GM18499 (cell line): ENCODE measurements at regions not wholly inside any gene's neighbourhood (a gene's known extent, or its start where the extent isn't known, plus 50 kb on each side); places are given as distances from the start of the nearest gene placed in this dataset.

ENCODE experiments used
- ATAC-seq: cut with Tn5 transposase; IDR thresholded peaks from one replicate; pipeline ENCODE4 v1.9.1; 2021; ENCODE audit warnings: moderate number of reproducible peaks; ENCODE audit not compliant: insufficient read depth, unreplicated experiment

DNA sequence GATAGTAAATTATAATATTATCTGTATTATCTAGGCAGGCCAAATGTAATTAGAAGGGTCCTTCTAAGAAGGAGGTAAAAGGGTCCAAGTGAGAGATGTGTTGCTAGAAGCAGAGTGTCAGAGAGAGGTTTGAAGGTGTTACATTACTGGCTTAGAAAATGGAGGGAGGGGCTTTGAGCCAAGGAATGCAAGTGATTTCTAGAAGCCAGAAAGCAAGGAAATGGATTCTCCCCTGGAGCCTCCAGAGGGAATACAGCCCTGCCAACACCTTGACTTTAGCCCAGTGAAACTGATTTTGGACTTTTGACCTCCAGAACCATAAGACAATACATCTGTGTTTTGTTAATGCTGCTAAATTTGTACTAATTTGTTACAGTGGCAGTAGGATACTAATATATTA is 97.9 kb upstream of the IL6 start:
- ATAC-seq: no peak

GRCh38 chr7:22628112-22628511 is 98.9 kb upstream of the IL6 start:
- no peak for ATAC-seq

GRCh38 chr7:22627136-22627535 is 99.9 kb upstream of the IL6 start:
- no peak for ATAC-seq

GRCh38 chr7:22625251-22625650 is 101.7 kb upstream of the IL6 start:
- ATAC-seq: no peak

DNA sequence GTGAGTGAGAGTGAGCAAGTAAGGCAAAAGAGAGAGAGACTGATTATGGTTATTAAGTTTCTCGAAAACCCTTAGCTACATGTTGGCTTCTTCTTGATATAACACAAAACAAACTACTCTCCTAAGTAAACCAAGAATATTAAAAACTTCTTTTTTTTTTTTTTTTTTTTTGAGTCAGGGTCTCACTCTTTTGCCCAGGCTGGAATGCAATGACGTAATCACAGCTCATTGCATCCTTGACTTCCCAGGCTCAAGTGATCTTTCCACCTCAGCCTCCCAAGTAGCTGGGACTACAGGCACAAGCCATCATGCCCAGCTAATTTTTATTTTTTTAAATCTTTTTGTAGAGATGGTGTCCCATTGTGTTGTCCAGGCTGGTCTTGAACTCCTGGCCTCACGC is 102.2 kb upstream of the IL6 start:
- no peak for ATAC-seq

- no peak for ATAC-seq
Observed at GRCh38 chr7:22622116-22622785, 104.7 kb upstream of the IL6 start.

DNA sequence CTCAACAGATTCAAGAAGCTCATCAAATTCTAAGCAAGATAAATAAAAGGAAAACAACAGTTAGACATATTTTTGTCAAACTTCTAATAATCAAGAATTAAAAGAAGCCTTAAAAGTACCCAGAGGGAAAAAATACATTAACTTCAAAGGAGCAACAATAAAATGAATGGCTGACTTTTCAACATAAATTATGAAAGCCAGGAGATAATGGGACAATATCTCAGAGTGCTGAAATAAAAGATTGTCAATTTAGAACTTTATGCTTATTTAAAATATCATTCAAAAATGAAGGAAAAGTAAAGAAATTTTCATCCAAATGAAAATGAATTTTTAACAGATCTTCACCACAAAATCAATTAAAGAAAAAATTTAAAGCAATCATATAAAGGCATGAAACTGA is 108.5 kb upstream of the IL6 start:
- ATAC-seq: no peak

GRCh38 chr7:22617166-22617565 is 109.8 kb upstream of the IL6 start:
- ATAC-seq: no peak

- no peak for ATAC-seq
Observed at GRCh38 chr7:22613496-22613895, 113.5 kb upstream of the IL6 start.

GRCh38 chr7:22612776-22613175 is 112.8 kb upstream of the STEAP1B start:
- no peak for ATAC-seq

DNA sequence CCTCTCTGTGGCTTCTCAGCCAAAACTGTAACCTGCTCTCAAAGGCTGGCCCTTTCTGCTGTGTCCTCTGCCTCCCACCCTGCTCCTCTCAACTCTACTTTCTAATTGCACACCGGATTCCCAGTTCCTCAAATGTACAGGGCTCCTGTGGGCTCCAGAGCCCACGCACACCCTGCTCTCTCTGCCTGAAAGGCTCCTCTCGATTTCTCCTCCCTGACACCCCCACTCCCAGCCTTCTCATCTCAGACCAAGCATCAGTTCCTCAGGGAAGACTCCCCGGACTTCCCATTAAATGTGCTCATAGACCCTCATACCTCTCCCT is 111.7 kb upstream of the STEAP1B start:
- no peak for ATAC-seq

GRCh38 chr7:22610951-22611757 is 111.2 kb upstream of the STEAP1B start:
- no peak for ATAC-seq

GRCh38 chr7:22610263-22610662 is 110.3 kb upstream of the STEAP1B start:
- no peak for ATAC-seq

DNA sequence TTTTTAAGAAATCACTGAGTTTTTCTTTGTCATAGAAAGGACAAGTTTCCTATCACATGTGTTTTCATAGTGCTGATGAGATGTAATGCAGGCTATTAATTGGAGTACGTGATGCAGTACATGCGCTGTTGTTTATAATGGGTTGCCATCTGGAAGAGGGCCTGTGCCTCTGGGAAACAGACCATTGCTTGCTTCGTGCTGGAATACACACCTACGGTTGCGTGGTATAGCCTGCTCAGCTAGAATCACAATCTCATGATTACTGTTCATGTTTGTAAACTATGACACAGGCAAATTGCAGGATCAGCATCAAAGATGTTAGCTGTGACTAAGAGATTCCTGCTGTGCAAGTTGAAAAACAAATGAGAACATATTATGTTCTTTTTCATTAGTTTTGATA is 107.2 kb upstream of the STEAP1B start:
- no peak for ATAC-seq

GRCh38 chr7:22604246-22604645 is 104.3 kb upstream of the STEAP1B start:
- no peak for ATAC-seq

GRCh38 chr7:22601812-22602565 is 102.0 kb upstream of the STEAP1B start:
- no peak for ATAC-seq

- ATAC-seq: no peak
Observed at GRCh38 chr7:22601408-22601807, 101.4 kb upstream of the STEAP1B start.

DNA sequence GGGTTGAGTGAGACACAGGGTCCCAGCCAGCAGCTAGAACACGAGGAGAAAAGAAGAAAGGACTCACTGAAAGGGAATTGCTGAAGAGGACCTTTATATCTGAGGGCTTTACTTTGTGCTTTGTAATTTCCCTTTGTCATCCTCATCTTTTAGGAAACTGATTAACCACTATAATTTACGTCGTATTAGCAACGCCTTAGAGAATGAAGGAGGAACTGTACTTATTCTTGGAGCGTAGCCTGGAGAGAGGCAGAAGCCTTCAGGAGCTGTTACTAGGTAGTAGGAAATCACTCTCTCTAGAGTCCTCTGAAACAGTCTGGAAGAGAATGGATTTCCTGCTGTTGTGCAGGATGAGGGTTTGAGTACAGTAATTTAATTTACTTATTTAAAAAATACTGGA is 101.0 kb upstream of the STEAP1B start:
- ATAC-seq: no peak

DNA sequence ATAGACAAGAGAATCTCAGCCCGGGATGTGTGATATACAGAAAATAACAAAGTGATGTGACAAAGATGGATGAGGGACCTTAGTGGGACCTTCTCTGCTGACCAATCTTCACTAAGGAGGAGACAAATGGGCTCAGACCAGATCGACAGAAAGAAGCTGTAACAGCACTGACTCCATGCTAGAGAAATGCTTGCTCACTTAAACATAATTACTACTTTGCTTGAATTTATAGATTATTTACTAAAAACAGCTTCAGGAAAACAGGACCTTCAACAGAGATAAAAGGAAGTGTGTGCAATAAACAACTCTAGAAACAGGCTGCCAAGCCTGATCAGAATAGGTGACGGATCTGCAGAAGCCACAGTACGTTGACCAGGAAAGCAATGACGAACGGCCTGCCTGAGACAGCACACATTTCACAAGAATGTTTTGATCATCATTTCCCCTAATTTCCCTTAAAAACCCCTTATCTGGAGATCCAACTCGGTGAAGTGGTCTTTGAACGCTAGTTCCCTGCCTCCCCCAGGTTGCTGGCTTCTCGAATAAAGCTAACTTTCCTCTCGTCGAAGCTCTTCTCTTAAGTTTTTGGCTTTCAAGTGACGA is 98.4 kb upstream of the STEAP1B start:
- ATAC-seq: no peak

DNA sequence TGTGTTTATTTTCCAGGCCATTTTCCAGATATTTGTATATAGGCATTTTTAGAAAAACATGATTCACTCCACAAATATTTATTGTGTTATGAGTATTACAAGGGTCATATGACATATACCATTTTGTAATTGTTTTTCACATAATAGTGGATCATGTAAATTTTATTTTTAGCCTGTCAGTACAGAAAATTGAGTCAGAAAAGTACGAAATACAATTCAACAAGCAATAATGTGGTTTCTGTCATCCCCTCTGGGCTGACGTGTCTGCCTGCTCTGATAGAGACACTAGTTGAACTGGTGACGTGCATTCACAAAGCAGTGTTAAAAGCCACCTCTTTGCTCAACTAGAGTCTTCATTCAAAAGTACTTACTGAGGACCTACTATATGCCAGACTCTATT is 97.9 kb upstream of the STEAP1B start:
- no peak for ATAC-seq

DNA sequence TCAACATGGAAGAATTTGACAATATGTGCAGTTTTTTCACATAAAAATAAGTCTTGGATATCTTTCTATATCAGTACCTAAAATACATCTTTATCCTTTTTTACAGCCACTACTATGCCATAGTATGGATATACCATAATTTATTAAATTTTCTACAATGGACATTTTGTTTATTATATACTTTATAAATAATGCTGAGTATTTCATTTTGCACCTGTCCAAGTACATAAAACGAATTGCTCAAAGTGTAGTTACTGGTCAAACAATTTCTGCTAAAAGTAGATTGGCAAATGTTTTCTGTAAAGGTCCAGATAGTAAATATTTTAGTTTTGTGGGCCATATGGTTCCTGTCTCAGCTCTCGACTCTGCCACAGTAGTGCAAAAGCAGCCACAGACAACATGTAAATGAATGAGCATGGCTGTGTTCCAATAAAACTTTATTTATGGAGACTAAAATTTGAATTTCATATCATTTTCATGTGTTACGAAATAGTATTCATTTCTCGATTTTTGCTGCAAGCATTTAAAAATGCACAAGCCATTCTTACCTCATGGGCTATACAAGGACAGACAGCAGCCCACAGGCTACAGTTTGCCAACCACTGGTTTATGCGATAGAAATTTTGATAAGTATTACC is 96.9 kb upstream of the STEAP1B start:
- ATAC-seq: no peak
